Activated CD8-positive, alpha-beta memory T cell treated with anti-CD3 and anti-CD28 coated beads, Interleukin-2, amount 50 U/mL, for 4 hours (primary cell): ENCODE measurements at regions not wholly inside any gene's neighbourhood (a gene's known extent, or its start where the extent isn't known, plus 50 kb on each side); places are given as distances from the start of the nearest gene placed in this dataset.

Experiments
- DNase-seq: peaks from one replicate; pipeline ENCODE4 v3.0.0-alpha.2; 2020

DNA sequence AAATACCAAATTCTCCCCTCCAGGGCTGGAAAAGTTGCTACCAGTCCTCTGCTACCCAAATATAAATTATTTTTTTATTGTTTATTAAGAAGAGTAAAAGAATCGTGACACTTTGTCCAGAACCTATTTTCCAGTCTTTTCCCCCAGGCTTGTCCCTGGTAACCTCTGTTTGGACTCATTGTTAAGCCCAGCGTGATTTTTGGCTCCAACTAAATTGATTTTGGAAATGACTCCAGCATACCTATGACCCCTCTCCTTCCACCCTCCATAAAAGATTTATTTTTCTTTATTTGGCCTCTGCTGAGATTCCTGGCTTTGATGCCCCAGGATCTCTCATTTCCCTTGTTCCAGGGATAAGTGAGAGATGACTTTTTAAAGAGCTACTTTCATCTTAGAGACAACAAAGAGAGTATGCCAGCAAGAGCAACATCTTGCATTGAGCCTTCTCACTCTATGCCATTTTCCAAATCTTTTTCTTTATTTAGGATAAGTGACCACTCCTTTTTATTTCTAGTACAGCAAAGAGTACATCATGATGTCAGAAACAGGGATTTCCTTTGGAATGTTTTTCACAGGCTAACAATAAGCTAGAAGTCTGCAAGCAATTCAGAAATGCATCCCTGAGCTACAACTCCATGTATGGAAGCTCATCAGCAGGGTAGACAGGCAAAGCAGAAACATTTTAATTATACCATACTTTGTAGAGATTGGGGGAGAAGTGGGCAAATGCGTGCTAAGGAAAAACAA is 75.8 kb downstream of the DAD1 start:
- DNase-seq: no peak

DNA sequence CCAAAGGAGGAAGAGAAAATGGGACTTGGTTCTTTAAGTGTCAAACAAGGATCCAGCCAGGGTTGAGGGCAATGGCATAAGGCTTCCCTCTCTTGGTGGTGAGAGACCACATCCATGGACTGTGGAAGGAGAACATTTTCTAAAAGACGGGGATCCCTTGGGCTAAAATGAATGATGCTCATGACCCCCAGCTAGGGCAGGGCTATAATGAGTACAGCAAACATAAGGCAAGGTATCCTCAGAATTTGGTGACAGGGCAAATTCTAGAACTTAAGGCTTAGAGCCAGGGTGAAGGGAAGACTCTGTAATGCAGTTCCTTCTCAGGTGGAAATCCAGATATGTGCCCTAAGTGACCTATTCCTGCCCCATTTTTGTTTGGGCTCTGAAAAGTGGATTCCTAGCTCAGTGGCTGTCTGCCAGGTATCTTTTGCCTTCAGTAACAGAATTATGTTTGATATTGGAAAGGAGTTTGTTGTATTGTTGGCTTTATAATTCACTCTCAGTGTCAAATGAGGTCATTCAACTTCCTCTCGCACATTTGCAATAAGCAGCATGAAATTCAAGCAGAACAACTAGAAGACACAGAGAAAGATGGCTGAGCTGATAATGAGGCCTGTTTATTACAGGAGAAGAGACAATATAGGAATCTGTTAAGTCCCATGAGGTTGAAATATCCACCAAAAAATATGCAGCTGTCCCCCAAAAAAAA is 76.8 kb downstream of the DAD1 start:
- DNase-seq: no peak

DNA sequence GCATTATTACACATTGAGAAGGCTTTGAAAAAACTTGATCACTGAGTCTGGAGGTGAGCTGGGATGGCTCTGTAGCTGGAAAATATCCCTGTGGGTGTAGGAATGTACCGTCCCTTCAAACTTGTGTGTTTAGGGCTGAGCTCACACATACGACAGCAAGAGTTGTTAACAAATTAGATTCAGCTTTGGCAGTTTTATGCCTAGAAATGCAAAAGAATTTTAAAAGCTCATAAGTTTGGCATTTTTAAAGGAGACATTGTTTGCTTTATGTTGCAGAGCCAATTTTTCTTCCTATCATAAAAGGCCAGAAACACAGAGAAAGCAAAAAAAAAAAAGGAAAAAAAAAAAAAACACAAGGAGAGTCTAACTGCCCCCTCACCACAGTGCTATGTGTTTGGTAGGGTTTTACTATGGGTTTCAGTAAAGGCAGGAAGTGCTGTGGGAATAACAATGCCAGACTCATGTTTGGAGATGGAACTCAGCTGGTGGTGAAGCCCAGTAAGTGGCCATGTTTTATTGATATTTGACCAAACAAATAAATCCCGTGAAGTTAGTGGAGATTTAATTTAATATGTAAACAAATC is 78.4 kb downstream of the DAD1 start:
- DNase-seq: no peak

DNA sequence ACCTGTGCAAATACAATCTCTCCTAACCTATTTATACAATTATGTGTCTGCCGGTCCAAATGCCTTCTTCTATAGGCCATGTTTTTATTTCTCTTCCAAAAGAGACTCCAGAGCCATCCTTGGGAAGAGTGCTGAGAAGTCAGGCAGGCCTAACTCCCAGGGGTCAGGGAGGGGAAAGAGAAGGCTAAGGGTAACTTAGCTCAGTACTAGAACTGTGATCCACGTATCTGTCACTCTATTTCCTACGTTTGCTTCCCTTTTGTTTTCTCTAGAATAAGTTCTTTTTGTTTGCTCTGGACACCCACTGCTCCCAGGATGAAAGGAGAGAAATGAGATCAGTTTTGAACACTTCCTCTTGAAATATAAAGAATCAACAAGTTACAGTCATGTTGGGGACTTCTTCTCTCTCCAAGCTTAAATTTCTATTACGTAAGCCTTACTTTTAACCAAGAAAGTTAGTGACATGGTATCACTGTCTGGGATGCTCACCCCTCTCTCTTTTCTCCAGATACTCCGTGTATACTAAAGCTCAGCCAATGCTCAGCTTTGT is 79.2 kb downstream of the DAD1 start:
- no peak for DNase-seq

DNA sequence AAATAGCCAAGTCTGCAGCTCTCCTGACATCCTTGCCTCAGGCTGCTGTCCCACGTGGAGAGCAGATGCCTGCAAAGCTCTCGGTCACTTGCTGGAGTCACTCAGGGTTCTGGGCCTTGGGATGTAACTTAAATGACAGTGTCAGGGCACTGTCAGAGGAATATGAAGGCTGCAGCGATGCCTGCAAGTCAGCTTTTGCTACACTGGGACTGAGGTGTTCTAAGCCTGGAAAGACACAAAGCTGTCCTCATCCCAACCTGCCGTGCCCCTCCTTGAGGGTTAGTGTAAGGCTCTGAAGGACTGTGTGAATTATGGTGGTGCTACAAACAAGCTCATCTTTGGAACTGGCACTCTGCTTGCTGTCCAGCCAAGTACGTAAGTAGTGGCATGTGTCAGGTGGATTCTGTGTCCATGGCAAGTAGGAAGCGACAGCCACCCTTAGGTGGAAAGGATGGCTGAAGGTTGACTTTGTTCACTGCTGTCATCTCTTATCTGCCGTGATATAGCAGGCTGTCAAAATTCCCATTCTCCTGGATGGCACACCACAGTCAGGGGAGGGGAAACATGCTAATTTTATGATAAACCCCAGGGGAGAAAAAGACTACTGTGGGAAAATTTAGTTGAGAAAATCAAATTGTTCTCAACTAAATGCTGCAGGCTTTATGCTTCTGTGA is 79.9 kb downstream of the DAD1 start:
- no peak for DNase-seq

DNA sequence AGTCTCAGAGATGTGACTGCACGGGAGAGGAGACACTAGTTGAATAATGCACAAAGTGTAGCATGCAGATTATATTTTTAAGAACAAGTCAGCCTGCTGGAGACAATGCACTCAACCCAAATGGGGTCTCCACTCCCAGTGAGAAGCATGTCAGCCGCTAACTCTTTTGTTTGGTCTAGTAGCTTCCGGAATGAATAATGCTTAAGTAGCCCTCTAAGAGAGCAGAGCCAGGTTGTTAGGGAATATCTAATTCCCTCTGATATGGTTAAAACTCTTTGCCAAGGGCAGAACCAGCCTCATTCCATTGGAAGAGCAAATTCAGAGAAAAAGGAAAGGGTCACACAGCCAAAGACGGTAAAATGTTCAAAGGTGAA is 80.4 kb downstream of the DAD1 start:
- DNase-seq: no peak

DNA sequence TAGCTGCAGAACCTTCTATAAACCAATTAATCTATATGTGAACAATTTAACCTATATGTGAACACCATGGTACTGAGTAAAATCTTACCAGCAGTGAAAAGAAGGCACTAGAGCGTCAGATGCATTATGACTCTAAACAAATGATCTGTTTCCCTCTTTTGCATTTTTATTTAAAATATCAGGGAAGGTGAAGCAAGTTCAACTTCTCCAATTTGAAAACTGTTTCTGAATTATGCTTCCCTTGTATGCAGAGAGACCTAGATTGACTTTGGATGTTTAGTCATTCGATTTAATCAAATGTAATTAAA is 80.9 kb downstream of the DAD1 start:
- DNase-seq: no peak

DNA sequence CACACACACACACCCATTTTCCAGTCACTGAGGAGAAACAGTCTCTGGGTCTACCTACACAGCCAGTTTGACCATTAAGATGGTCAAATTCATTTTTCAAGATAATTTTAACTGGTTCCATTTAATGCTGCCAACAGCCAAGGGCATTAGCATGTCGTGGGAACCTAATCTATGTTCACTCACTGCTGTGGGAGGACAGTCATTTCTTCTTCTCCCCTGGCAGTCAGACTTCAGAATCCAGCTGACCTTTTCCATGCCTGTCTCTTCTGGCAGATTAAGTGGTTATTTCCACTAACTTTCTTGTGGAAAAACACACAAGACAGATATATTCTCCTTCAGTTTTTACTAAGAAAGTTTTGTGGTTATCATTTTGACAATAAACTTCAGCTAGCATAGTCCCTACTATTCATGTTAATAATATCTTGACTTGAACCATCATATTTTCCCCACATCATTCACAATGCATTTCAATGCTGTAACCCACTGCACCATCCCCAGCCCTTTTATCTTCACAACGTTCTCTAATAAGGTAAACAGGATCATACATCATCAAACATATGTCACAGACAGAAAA is 82.2 kb downstream of the DAD1 start:
- DNase-seq: no peak

DNA sequence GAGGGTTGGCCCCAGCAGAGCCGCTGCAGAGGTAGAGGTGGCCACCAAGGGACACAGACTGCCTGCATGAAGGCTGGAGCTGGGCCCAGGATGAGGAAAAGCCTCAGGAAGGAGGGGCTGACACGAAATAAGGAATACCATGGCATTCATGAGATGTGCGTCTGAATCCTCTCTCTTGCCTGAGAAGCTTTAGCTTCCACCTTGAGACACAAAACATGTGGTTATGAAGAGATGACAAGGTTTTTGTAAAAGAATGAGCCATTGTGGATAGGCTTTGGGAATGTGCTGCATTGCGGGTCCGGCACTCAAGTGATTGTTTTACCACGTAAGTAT is 82.7 kb downstream of the DAD1 start:
- DNase-seq: no peak

DNA sequence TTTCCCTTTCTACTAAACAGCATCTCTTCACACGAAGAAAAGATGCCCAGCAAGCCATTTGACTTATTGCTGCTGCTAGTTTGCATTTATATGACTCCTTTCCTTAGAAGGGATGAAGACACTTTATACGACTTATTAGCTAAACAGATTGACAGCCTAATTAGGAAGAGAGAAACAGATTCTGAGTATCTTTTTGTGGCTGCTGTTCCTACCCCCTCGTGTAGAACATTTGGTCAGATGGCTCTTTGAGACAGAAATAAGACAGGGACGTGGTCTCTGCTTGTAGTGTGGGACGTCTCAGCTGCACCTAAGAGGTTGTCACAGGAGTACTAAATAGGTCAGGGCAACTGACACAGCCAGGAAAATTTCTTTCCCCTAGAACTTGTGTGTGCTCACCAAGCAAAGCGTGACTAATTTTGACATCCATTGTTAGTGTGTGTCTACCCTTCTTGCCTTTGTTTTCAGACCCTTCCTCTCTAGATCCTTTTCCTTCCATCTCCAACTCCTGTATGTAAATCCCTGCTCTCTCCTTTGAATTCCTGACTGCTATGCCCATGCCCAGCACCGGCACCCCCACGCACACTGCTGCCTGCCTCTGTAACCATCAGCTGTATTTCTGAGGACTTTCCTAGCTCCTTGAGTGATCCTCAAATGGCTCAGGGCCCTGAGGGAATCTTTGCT is 83.2 kb downstream of the DAD1 start:
- DNase-seq: peak; percentile 36

DNA sequence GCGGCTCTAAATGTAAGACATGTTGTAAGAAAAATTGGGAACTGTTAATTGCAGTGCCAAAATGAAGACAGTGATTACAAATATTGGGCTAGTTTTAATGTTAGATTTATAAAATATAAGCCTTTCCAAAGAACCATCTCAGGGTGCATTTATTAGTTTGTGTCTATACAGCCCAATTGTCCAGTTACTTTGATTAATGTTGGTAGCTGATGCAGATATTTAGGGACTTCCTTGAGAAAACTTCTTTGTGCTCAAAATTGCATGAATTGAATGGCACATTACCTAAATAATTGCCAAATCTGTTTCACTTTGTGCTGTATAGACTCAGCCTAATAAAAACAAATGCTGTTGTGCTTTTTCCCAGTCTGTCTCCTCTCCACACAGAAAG is 83.7 kb downstream of the DAD1 start:
- no peak for DNase-seq

DNA sequence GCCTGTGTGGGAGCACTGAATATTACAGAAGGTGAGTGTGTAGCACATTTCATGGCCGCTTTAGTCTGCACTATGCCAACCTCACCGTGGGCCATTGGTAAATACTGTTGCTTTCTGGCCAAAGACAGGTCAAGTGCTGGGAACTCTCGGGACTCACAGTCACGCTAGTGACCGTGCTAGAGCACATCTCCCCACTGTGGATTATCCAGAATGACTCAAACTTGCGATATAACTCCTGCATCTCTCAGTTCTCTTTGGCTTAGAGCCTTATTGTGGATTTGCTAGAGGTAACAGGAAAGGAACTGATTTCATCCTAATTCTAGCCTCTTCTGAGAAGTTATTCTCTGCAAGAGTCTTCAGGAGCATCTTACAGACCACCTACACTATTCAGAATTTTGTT is 86.5 kb downstream of the DAD1 start:
- DNase-seq: no peak

DNA sequence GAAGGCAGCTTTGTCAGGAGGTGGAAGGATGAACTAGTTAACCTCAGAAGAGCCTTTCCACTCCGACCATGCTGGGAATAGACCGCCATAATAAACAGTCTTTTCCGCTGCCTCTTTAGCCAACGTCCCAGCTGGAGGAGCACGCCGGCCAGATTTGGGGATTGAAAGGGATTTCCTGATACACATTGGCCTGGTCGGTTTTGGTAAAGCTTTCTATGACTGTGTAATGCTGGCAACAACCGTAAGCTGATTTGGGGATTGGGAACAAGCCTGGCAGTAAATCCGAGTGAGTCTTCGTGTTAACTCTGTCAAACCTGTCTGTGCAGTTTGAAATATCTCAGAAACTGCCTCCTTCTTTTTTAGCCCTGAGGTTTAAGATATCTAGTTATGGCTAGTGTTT is 87.0 kb downstream of the DAD1 start:
- no peak for DNase-seq

DNA sequence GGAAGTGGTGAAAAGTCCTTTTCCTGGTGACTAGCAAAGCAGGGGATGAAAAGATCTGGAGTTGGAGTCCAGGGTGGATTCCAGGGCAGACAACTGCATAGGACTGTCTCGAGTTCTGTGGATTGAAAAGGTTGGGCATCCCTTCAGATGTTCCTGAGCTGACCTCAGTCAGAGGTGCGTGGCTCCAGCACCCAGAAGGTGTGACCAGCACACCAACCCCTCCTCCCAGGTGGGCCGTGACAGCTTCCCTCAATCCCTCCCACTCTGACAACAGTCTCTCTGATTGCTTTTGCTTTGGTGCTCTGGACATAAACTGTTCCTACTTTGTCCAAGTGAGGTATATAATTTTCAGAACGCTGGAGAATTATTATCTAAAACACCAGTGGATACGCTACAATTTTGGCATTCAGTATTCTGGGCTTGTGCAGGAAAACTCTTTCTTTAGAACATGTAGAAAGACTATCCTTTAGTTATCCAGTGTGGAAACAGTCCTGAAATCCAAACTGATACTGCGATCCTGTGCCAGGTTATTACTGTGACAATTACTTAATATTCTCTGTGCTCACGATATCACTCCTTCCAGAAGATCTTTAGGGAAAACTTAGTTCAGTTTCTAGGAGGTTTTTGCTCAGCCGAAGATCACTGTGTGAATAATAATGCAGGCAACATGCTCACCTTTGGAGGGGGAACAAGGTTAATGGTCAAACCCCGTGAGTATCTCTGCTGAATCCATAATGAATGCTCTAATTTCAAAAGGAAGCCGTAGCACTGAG is 87.9 kb downstream of the DAD1 start:
- no peak for DNase-seq

DNA sequence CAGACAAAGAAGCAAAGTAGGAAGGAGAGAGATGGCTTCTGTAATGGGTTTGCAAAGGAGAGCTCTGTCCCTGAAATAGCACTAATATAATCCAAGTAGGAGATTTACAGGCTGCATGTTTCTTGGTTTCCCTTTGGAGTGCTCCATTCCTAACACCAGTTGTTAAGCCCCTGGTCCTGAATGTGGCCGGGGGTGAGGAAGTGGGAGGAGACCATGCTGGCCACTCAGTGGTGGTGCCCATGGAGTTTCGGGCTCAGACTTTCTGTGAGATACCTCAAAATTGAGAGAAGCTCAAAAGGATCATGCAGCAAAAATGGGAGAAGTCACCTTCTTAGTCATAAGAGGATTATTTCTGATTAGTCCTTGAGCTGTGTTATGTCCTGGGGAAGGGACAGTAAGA is 88.5 kb downstream of the DAD1 start:
- no peak for DNase-seq

DNA sequence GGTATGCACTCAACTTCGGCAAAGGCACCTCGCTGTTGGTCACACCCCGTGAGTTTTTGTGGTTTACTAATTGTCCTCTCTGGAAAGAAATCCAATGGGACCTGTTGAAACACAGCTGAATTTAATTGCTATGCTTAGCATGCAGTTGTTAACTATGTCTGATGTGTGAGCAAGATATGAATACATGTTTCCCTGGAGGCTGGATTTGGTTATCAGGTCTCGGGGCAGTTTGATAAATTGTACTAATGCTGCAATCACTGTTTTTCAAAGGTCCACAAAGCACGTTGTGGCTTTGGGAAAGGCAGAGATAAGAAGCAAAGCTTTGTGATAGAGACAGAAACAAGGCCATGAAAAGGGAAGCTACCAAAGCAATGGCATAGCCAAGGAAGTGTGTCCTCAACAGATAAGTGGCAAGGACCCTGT is 91.3 kb downstream of the DAD1 start:
- DNase-seq: no peak

DNA sequence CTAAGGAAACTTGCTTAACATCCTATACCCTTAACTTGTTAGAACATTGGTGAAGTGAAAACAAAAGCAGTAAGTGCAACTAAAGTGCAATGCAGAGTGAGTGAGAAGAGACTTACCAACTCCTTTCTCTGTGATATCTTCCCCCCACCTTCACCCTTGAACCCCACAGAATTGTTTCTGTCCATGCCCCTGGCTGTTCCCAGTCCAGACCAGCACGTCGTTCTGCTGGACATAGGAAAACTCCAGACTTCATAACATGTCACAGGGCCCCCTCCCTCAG is 91.9 kb downstream of the DAD1 start:
- no peak for DNase-seq

DNA sequence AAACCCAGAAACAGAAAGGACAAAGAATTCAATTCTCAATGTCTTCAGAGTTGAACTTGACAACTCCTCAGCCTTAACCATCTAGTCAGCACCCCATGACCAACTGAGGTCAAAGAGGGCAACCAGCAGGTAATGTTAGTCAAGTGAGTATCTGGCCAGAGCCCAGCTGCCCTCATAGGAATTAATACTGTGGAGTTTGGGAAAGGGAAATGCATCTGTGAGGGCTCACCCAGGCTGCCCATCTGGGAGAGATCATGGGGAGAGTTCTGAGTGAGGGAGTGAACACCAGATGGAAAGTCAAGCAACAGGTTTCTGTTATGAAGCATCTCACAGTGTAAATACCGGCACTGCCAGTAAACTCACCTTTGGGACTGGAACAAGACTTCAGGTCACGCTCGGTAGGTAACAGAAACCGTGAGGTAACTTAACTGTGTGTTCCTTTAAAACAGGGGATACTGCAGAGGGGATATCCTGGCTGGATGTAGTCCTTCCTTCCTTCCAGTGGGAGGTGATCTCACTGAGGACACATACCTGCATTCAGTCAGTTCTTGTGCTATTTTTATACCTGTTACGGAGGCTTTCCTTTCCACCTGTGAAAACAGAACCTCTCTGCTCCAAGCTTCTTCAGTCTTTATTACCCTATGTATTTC is 94.4 kb downstream of the DAD1 start:
- DNase-seq: no peak

DNA sequence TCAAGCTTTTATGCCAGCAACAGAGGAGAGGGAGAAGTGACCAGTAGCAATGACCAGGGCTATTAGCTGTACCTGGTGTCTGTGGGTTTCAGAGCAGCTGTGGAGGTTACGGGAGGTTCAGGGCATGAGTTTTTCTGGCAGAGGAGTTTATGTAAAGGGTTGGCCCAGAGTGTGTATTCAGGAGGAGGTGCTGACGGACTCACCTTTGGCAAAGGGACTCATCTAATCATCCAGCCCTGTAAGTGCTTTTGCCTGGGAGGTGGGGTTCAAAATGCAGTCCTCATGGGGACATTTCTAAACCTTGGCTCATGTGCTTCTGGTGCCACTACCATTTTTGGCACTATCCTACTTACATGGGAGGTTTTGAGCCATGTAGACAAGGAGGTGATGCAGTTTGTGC is 95.3 kb downstream of the DAD1 start:
- DNase-seq: no peak

DNA sequence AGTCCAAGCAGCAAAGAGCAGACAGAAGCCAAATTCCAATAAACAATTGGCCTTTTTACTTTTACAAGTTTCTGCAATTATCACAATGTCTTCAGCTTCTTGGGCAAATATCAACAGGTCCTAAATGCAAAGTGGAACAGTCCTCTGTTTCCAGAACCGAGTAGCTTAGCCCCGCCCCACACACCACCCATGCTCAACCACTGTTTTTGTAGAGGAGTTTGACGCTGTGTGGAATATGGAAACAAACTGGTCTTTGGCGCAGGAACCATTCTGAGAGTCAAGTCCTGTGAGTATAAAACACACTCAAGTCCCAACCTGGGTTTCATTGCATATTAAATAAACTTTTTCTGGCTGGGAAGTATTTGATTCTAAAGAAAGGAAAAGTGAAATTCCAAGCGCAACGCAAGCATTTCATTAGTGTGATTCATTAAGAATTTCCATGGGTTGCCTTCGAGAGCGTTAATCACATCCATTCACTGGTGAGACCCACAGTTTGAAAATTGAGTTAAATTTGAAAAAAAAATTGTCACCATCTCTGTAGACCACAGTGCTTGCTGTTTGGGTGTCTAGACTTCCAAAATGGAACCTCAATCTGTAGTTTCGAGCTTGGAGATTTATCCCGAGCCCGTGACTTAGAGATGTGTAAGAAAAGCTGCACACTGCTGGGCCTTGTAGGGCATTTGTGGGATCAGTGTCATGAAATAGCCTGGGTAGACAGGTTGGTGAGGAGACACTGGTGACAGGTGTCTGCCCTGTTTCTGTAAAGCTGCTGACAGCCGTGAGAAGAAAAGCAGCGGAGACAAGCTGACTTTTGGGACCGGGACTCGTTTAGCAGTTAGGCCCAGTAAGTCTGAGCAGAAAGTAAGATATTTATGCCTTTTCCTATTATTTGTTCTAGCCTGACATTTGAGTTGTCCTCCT is 96.1 kb downstream of the DAD1 start:
- DNase-seq: no peak
